ENCODE measurements at regions not wholly inside any gene's neighbourhood (a gene's known extent, or its start where the extent isn't known, plus 50 kb on each side); places are given as distances from the start of the nearest gene placed in this dataset.

DNA sequence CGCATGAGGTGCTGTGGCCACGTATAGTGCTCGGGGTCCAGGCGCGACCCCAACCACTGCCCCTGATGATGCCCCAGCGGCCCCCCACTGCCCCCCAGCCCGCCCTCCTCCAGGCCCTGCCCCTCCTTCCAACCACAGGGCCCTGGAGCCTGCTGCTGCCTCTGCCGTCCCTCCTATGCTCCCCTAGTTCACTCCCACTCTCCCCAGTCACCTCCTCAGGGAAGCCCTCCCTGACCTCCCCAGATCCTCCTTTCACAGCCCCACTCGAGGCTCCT is 93.8 kb downstream of the UNCX start:
- WGBS, 2 donors (ENCODE audit: low coverage in 1 of 2): 77% methylated on average over 8 of the region's 9 CpGs; no CpG with 5 or more reads in 1 of the 2 donors
- Histone ChIP-seq H3K9me3 (no peaks in the 10 kb centered on the region), H3K4me1 (peaks cover 0 to 6% (median 0%) of the 10 kb centered on the region in 4 donors), H3K4me3 (no peak overlapping the region), H3K27me3 (peaks cover 60% of the 10 kb centered on the region), H3K27ac (no peak overlapping the region), H3K36me3 (no peaks in the 10 kb centered on the region)
- no peak for TF ChIP-seq POLR2A (IDR thresholded peaks at IDR 0.05)
- no peak for TF ChIP-seq CTCF (IDR thresholded peaks at IDR 0.05)
- TF ChIP-seq EP300 (IDR thresholded peaks at IDR 0.05; ENCODE audit: low read depth): no peak
- no peak for TF ChIP-seq POLR2AphosphoS5 (IDR thresholded peaks at IDR 0.05)
- in situ Hi-C loops (cut with MboI; ENCODE audit: low pct_ligation_motif_present in 1 of 4, low pct_unique_long_range_greater_than_20kb in 1 of 4, low sequenced_read_pairs in 3 of 4): no loop called here
- intact Hi-C loops (cut with DNase I; ENCODE audit: low total_unique reads): no loop called here
- no peak for DNase-seq

GRCh38 chr7:1329261-1329660 is 96.6 kb downstream of the UNCX start:
- H3K4me1 ChIP-seq: no peaks in the 10 kb centered on the region
- peaks cover 53% of the 10 kb centered on the region for H3K27me3 ChIP-seq
- in situ Hi-C loops (cut with MboI; ENCODE audit: low pct_ligation_motif_present in 1 of 4, low pct_unique_long_range_greater_than_20kb in 1 of 4, low sequenced_read_pairs in 3 of 4) (no loop called here), intact Hi-C loops (cut with DNase I; ENCODE audit: low total_unique reads) (no loop called here)
- H3K36me3 ChIP-seq: no peaks in the 10 kb centered on the region
- no peak for TF ChIP-seq CTCF (IDR thresholded peaks at IDR 0.05)
- no peak for TF ChIP-seq EP300 (IDR thresholded peaks at IDR 0.05; ENCODE audit: low read depth)
- TF ChIP-seq POLR2AphosphoS5 (IDR thresholded peaks at IDR 0.05): no peak
- no peak for TF ChIP-seq POLR2A (IDR thresholded peaks at IDR 0.05)
- 72% methylated on average over 13 of the region's 13 CpGs; no CpG with 5 or more reads in 1 of the 2 donors for WGBS, 2 donors (ENCODE audit: low coverage in 1 of 2)
- no peak for DNase-seq
- no peak overlapping the region for H3K27ac ChIP-seq
- no peaks in the 10 kb centered on the region for H3K9me3 ChIP-seq
- H3K4me3 ChIP-seq: no peak overlapping the region

DNA sequence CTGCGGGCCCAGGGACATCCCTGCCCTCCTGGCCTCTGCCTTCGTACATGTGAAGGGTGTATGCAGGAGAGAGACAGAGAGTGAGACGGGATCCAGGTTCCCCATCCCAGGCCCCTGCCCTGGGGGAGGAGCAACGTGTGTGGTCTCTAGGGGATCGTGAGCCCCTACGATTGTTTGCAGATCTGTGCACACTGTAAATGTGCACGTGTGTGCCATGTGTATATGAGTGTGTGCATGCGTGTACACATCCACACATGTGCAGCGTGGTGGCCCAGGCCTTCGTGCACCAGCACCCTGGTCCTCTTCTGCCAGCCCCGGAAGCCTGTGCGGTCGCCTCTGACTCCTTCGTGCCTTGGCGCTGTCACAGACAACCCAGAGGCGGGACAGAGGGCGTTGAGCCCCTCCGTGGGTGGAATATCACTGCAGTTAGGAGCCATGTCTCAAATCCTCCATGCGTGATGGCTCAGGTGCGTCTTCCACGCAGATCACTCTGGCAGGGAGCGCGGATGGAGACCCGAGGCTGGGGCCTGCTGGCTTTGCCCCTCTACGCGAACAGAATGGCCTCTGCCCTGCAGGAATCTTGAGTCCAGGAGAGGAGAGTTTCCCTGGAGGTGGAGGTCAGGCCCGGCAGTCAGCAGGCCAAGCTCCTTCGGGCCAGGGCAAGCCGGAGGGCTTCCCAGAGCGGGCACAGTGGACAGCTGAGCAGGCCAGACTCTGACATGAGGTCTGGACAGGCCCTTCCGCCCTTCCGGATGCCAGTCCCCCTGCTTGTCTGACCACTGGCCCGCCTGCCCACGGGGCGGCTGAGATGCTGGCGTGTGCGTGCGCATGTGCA is 97.5 kb downstream of the UNCX start:
- Histone ChIP-seq H3K4me1 (no peaks in the 10 kb centered on the region), H3K36me3 (no peaks in the 10 kb centered on the region), H3K27me3 (peaks cover 52% of the 10 kb centered on the region), H3K27ac (no peak overlapping the region), H3K9me3 (no peaks in the 10 kb centered on the region), H3K4me3 (no peak overlapping the region)
- TF ChIP-seq EP300 (IDR thresholded peaks at IDR 0.05; ENCODE audit: low read depth): no peak
- DNase-seq: no peak
- WGBS, 2 donors (ENCODE audit: low coverage in 1 of 2): 79 to 93% methylated on average over 3 to 32 of the region's 38 CpGs
- intact Hi-C loops (cut with DNase I; ENCODE audit: low total_unique reads): no loop called here
- in situ Hi-C loops (cut with MboI; ENCODE audit: low pct_ligation_motif_present in 1 of 4, low pct_unique_long_range_greater_than_20kb in 1 of 4, low sequenced_read_pairs in 3 of 4): no loop called here

DNA sequence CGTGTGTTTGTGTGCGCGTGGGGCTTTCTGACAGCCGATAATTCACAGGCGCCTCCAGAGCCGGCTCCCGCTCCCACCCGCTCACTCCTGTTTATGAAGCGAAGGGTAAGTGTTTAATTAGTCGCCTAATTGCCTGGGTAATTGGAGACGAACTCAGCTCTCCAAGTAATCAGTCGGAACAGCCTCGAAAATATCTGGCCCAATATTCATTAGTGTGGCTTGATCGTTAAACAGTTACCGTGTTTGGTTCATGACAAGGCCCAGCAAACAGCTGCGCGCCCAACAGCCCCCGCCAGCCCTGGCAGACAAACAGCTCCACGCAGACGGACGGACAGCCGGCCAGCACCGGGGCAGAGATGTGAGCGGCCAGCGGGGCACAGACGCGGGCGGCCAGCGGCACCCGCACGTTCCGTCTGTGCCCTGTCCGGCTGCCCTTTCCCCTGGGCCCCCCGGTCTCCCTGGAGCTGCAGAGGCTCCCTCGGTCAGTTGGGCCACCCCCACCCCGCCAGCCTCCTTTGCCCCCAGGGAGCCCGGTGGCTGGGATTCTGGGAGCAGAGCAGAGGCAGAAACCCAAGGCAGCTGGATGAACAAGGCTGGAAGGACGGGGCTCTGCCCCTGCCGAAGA is 98.2 kb downstream of the UNCX start:
- no peak overlapping the region for H3K27ac ChIP-seq
- intact Hi-C loops (cut with DNase I; ENCODE audit: low total_unique reads) (no loop called here), in situ Hi-C loops (cut with MboI; ENCODE audit: low pct_ligation_motif_present in 1 of 4, low pct_unique_long_range_greater_than_20kb in 1 of 4, low sequenced_read_pairs in 3 of 4) (no loop called here)
- H3K4me3 ChIP-seq: no peak overlapping the region
- H3K4me1 ChIP-seq: no peaks in the 10 kb centered on the region
- peaks cover 52% of the 10 kb centered on the region for H3K27me3 ChIP-seq
- no peak for TF ChIP-seq POLR2AphosphoS5 (IDR thresholded peaks at IDR 0.05)
- no peak for TF ChIP-seq CTCF (IDR thresholded peaks at IDR 0.05)
- TF ChIP-seq POLR2A (IDR thresholded peaks at IDR 0.05): no peak
- TF ChIP-seq EP300 (IDR thresholded peaks at IDR 0.05; ENCODE audit: low read depth): no peak
- no peak for DNase-seq
- H3K9me3 ChIP-seq: no peaks in the 10 kb centered on the region
- 82% methylated on average over 39 of the region's 39 CpGs; no CpG with 5 or more reads in 1 of the 2 donors for WGBS, 2 donors (ENCODE audit: low coverage in 1 of 2)
- H3K36me3 ChIP-seq: no peaks in the 10 kb centered on the region
